Osteocyte (in vitro differentiated cells): ENCODE measurements at regions not wholly inside any gene's neighbourhood (a gene's known extent, or its start where the extent isn't known, plus 50 kb on each side); places are given as distances from the start of the nearest gene placed in this dataset.

ENCODE experiments used
- DNase-seq: peaks from one replicate; pipeline ENCODE4 v3.0.0; 2021; ENCODE audit warnings: mixed read lengths; ENCODE audit not compliant: unreplicated experiment; ENCODE audit errors: extremely low spot score
- H3K27ac Mint-ChIP-seq: one replicate; pipeline ENCODE4 v1.8.0; 2021; ENCODE audit warnings: mild to moderate bottlenecking, mixed read lengths; ENCODE audit not compliant: unreplicated experiment
- H3K27me3 Mint-ChIP-seq: one replicate; pipeline ENCODE4 v1.8.0; 2021; ENCODE audit warnings: mixed read lengths; ENCODE audit not compliant: unreplicated experiment
- H3K36me3 Mint-ChIP-seq: one replicate; pipeline ENCODE4 v1.8.0; 2021; ENCODE audit warnings: mixed read lengths; ENCODE audit not compliant: unreplicated experiment
- H3K4me1 Mint-ChIP-seq: one replicate; pipeline ENCODE4 v1.8.0; 2021; ENCODE audit warnings: mixed read lengths; ENCODE audit not compliant: unreplicated experiment
- H3K4me3 Mint-ChIP-seq: one replicate; pipeline ENCODE4 v1.8.0; 2021; ENCODE audit warnings: mild to moderate bottlenecking, moderate library complexity, mixed read lengths; ENCODE audit not compliant: unreplicated experiment
- H3K9me3 Mint-ChIP-seq: one replicate; pipeline ENCODE4 v1.8.0; 2021; ENCODE audit warnings: mixed read lengths; ENCODE audit not compliant: unreplicated experiment
- CTCF ChIP-seq: fragments of 200-600 bp; sonication (generic); IDR thresholded peaks from 2 replicates; pipeline ENCODE4 v1.5.0; 2021; ENCODE audit warnings: antibody characterized with exemption, mild to moderate bottlenecking, moderate library complexity

GRCh38 chr13:99628442-99628841, 127.2 kb downstream of the TM9SF2 start:
- Mint-ChIP-seq H3K4me1 (peaks cover 54% of the 10 kb centered on the region), H3K27me3 (no peaks in the 10 kb centered on the region), H3K36me3 (no peaks in the 10 kb centered on the region), H3K27ac (peak overlapping the region; percentile 41), H3K4me3 (no peak overlapping the region), H3K9me3 (no peaks in the 10 kb centered on the region)
- no peak for DNase-seq
- no peak for TF ChIP-seq CTCF

- Mint-ChIP-seq H3K9me3 (no peaks in the 10 kb centered on the region), H3K27ac (peak overlapping the region; percentile 74), H3K36me3 (no peaks in the 10 kb centered on the region), H3K4me3 (peak overlapping the region; percentile 63), H3K27me3 (no peaks in the 10 kb centered on the region), H3K4me1 (peaks cover 54% of the 10 kb centered on the region)
- DNase-seq, result no peak
- no peak for TF ChIP-seq CTCF
Observed at GRCh38 chr13:99626461-99627082, 125.3 kb downstream of the TM9SF2 start.

- Mint-ChIP-seq H3K27ac (no peak overlapping the region), H3K4me1 (peaks cover 46% of the 10 kb centered on the region), H3K27me3 (no peaks in the 10 kb centered on the region), H3K4me3 (no peak overlapping the region), H3K9me3 (no peaks in the 10 kb centered on the region), H3K36me3 (no peaks in the 10 kb centered on the region)
- no peak for TF ChIP-seq CTCF
- DNase-seq, result no peak
Observed at GRCh38 chr13:99624936-99625540, 123.8 kb downstream of the TM9SF2 start.

GRCh38 chr13:99620806-99621205, 119.5 kb downstream of the TM9SF2 start:
- no peak for DNase-seq
- Mint-ChIP-seq H3K9me3 (no peaks in the 10 kb centered on the region), H3K4me1 (peaks cover 24% of the 10 kb centered on the region), H3K27ac (no peak overlapping the region), H3K36me3 (no peaks in the 10 kb centered on the region), H3K27me3 (no peaks in the 10 kb centered on the region), H3K4me3 (no peak overlapping the region)
- no peak for TF ChIP-seq CTCF

- no peak for TF ChIP-seq CTCF
- Mint-ChIP-seq H3K9me3 (no peaks in the 10 kb centered on the region), H3K4me1 (peaks cover 17% of the 10 kb centered on the region), H3K4me3 (no peak overlapping the region), H3K27ac (no peak overlapping the region), H3K36me3 (no peaks in the 10 kb centered on the region), H3K27me3 (no peaks in the 10 kb centered on the region)
- DNase-seq, result no peak
Observed at GRCh38 chr13:99619207-99619606, 117.9 kb downstream of the TM9SF2 start.
